Stimulated activated CD4-positive, alpha-beta T cell treated with anti-CD3 and anti-CD28 coated beads, Interleukin-12 subunit alpha, Interleukin-12 subunit beta, amount 100 ng/mL, for 24 hours (primary cell): ENCODE measurements at regions not wholly inside any gene's neighbourhood (a gene's known extent, or its start where the extent isn't known, plus 50 kb on each side); places are given as distances from the start of the nearest gene placed in this dataset.
A peak's percentile ranks its signal among the peaks of the same experiment; 100 is the strongest.
"Not testable (repeated sequence)": the region's sequence is repeated elsewhere in the genome, so short reads cannot be mapped to it uniquely, and the experiment has no call there.

Experiments
- DNase-seq, 2 experiments: peaks; one replicate each; pipeline ENCODE4 v3.0.0-alpha.2; 2020; ENCODE audit warnings: low read depth in 2 of 2

GRCh38 chr2:207328944-207329386 lies 163.2 kb upstream of the KLF7 start:
- no peak for DNase-seq

GRCh38 chr2:207330912-207331311 lies 165.2 kb upstream of the KLF7 start:
- DNase-seq: peak; percentile 28 to 56

DNA sequence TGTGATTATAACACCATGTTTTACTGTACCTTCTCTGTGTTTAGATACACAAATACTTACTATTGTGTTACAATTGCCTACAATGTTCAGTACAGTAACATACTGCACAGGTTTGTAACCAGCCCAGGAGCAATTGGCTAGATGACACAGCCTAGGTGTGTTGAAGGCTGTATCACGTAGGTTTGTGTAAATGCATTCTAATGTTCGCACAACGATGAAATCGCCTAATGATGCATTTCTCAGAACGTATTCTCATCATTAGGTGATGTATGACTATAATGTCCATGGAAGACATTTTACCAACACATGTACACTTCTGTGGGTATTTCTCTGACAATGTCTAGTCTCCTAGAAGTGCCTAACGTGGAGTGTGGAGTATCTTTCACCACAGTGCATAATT lies 165.9 kb upstream of the KLF7 start:
- DNase-seq: no peak

- no peak for DNase-seq
These were observed 166.9 kb upstream of the KLF7 start for GRCh38 chr2:207332480-207333212.

- no peak for DNase-seq
These were observed 168.0 kb upstream of the KLF7 start for GRCh38 chr2:207333599-207334300.

DNA sequence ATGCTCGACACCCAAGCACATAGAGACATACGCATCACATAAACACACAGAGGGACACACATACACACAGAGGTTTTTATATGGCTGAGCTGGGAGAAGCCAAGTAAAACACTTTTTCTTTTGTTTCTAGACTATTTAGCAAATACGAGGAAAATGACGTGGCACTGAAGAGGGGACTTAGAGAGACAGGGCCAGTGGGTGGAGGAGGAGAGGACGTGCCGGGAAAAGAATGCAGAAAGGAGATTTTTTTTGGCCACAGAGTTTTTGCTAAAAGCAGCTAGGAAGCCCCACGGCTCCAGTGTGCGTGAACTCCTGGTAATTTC lies 168.5 kb upstream of the KLF7 start:
- no peak for DNase-seq

GRCh38 chr2:207334624-207335371 lies 169.1 kb upstream of the KLF7 start:
- peak in 1 of 2 experiments; percentile 44 for DNase-seq

DNA sequence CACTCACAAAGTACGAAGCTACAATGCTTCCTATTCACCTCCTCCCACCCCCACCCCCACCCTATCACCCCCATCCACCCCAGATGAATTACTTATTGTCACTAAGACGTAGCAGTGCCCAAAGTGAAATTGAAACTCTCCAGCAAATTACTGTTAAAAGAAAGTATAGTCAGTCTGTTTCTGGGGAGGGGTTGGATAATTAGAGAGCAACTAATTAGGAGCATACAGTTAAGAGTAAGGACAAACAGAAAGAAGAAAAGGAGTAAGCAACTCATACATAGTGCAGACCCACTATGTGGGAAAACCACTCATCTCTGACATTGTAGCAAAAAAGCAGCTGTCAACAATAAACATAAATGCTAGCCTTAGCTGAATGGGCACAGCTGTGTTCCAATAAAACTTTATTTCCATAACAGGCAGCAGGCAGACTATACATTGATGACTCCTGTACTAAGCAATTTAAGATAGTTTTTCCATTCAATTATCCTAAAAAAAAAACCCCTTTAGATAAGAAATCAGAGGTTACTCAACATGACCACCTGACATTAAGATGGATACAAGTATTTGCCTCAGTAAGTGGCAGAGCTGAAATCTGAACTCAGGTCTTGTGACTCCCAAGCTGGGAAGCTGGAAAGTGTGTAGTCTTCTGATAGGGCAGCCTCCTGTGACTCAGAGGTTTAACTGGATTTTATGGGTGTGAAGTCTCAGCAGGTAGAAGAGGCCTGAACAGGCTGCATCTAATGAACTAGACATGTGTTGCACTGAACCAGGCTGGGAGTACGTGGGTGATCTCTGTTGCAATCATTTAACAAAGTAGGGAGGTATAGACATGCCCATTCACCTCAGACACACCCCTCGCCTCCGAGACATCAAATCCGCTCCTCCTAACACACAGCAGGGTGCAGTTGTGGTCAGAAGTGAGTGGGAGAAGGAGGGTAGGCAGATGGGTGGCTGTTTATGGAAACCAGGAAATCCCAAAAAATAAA lies 171.8 kb upstream of the KLF7 start:
- DNase-seq: peak in 1 of 2 experiments; percentile 7

GRCh38 chr2:207338220-207338607 lies 172.5 kb upstream of the KLF7 start:
- no peak for DNase-seq

DNA sequence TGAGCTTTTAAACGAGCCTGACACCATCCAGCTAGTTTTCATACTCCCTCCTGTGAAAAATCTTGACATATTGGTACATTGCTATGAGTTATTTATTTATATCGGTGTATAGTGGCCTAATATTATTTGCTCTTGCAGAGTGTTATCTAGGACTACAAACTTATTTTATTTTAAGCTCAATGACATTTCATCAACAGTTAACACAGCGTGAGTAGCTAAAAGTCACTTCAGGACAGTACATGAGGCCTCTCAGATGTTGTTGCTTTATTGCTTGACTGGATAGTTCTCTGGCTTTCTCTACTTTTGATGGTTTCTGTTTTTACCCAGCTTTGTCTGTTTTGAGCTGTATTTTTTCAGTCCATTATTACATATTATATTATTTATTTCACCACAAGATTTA lies 172.9 kb upstream of the KLF7 start:
- no peak for DNase-seq

DNA sequence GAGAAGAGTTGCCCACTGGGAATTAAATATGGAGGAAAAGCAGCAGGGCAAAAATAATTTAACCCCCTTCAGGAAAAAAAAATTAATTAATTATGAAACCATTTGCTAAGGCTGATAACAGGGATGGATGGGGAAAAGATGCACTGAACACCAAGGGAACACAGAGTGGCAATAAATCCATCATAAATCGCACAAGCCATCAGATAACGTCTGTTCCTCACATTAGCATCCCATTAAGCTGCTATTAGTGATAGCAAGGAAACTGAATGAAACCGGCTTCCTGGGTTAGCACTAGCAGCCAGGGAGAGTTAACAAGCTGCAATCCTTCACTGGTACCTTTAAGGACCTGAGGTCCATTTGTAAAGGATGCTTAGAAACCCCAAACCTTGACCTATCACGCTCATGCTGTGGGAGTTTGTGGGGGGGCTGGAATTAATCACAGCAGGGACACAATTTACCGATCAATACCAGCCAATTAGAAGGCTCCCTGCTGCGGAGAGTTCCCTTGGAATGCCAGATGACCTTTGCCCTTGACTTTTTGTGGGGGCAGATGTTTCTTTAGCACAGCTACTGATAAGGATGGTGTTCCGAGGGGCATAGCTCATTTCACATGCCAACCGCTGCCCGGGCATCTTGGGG lies 175.5 kb upstream of the KLF7 start:
- DNase-seq: no peak

DNA sequence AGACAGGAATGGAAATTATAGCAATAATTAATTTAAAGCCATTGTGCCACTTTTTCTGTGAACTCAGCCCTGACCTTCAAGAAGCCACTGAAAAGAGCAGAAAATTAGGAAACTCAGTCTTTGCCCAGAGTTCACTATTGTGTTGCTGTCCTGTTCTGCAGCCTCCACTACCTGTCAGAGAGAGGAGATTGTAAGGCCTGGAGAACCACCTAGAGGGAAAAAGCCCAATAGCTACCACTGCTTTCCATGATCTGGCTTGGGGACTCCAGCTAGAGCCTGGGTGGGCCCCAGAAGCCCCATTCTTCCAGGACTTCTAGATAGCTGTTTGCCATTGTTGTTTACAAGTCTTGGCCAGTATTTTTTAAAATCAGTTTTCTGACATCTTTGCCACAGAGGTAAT lies 176.1 kb upstream of the KLF7 start:
- DNase-seq: no peak

GRCh38 chr2:207344596-207345394 lies 179.0 kb upstream of the KLF7 start:
- DNase-seq: not testable (repeated sequence)

DNA sequence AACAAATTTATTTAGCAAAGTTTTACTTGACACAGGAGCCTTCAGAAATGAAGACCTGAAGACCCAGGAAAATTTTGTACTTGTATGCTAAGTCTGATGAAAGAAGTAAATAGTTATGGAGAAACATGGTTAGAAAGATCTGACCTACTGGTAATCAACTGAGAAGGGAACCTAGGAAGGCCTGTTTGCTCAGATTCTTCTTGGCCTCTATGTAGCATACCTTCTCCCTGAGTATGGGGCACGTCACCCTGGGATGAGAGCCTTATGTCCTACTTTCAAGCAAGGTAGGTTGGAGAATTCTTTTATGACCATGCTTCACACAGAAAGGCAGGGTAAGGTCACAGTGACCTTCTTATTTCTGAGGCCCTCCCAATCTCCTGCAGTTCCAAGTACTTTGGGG lies 178.6 kb upstream of the CREB1 start:
- no peak for DNase-seq

- DNase-seq: no peak
These were observed 176.6 kb upstream of the CREB1 start for GRCh38 chr2:207352978-207353671.

- no peak for DNase-seq
These were observed 175.9 kb upstream of the CREB1 start for GRCh38 chr2:207353836-207354235.

DNA sequence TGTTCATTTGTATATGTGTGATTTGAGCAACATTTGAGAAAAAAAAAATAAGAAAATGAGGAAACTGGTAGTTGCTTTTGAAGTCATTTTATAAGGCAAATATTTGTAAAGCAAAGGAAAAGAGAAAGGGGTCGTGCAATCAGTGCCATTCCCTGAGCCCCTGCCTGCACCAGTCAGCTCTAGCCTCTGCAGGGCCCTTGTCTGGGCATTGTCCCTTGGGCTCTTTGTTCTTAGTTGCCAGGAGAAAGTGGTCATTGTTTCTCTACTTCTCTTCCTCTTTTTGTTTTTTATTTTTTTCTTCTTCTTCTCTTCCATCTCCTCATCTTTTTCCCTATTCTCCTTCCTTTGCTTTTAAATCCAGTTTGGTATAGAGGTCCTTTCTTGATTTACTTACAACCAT lies 175.3 kb upstream of the CREB1 start:
- no peak for DNase-seq

- DNase-seq: no peak
These were observed 173.2 kb upstream of the CREB1 start for GRCh38 chr2:207356567-207356966.

DNA sequence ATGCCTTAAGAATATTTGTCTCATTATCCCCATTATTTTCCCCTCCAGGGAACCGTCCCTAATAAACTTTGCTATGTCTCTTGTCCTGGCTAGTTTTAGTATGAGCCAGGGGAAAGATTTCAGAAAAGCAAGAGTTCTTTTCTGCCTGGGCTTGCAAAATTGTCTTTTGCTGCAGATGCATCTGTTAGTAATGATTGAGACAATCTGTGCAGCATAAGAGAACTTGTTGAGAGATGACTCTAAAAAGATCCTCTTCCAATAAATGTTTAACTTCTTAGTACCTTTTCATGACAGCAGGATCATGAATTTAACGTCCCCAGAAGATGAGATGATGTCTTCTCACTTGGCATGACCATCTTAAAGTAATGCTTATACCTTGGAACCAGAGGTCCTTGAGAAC lies 172.5 kb upstream of the CREB1 start:
- DNase-seq: no peak

DNA sequence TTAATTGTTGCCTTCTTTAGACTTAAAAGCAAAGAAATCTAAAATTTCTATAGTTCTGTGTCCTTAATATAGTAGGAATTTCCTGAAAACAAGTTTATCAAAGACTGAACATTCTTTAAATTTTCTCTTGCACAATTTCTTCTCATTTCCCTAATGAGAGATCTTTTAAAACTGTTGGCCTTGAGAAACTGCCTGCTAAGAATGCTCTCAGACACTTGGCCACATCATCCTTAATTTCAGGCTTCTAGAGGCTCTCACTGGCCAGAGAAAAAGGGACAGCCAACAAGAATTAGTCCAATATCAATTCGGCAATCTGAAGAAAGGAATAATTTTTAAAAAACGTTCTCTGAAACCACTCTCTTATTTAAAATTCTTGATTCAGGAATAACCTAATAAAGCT lies 167.0 kb upstream of the CREB1 start:
- DNase-seq: no peak
